ENCODE measurements at regions not wholly inside any gene's neighbourhood (a gene's known extent, or its start where the extent isn't known, plus 50 kb on each side); places are given as distances from the start of the nearest gene placed in this dataset.
A peak's percentile ranks its signal among the peaks of the same experiment; 100 is the strongest.

- Mint-ChIP-seq H3K27ac (no peak overlapping the region), H3K27me3 (no peaks in the 10 kb centered on the region), H3K4me3 (no peak overlapping the region), H3K36me3 (peaks cover 1% of the 10 kb centered on the region), H3K4me1 (peaks cover 22% of the 10 kb centered on the region), H3K9me3 (no peaks in the 10 kb centered on the region)
- DNase-seq: no peak
Measured at GRCh38 chrX:20354505-20354904, 87.8 kb upstream of the RPS6KA3 start.

DNA sequence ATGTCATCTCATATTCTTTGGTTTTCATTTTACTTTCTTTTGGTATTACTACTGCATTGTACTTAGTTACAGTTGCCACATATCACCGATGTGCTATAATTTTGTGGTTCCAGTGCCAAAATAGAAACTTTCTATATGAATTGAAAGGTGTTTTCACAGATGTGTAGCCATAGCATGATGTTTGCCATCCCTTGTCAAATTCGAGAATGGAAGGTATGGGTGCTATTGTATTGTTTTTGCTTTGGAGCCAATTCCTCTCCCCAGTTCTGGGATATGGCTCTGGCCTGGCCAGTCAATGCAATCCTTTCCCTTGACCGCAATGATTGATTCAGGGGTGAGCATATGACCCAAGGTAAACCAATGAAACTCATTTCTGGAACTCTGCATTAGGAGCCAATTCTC lies 86.2 kb upstream of the RPS6KA3 start:
- H3K36me3 Mint-ChIP-seq: peaks cover 1% of the 10 kb centered on the region
- H3K4me1 Mint-ChIP-seq: peaks cover 22% of the 10 kb centered on the region
- DNase-seq: no peak
- H3K27ac Mint-ChIP-seq: peak overlapping the region; percentile 75
- no peaks in the 10 kb centered on the region for H3K9me3 Mint-ChIP-seq
- H3K4me3 Mint-ChIP-seq: no peak overlapping the region
- no peaks in the 10 kb centered on the region for H3K27me3 Mint-ChIP-seq

GRCh38 chrX:20352504-20352903 lies 85.8 kb upstream of the RPS6KA3 start:
- no peaks in the 10 kb centered on the region for H3K9me3 Mint-ChIP-seq
- H3K4me3 Mint-ChIP-seq: no peak overlapping the region
- H3K27ac Mint-ChIP-seq: peak overlapping the region; percentile 75
- peaks cover 22% of the 10 kb centered on the region for H3K4me1 Mint-ChIP-seq
- H3K36me3 Mint-ChIP-seq: peaks cover 1% of the 10 kb centered on the region
- no peak for DNase-seq
- H3K27me3 Mint-ChIP-seq: no peaks in the 10 kb centered on the region

- Mint-ChIP-seq H3K36me3 (peaks cover 1% of the 10 kb centered on the region), H3K9me3 (no peaks in the 10 kb centered on the region), H3K27me3 (no peaks in the 10 kb centered on the region), H3K4me3 (no peak overlapping the region), H3K27ac (no peak overlapping the region), H3K4me1 (peaks cover 22% of the 10 kb centered on the region)
- DNase-seq: no peak
Measured at GRCh38 chrX:20350596-20350995, 83.9 kb upstream of the RPS6KA3 start.

DNA sequence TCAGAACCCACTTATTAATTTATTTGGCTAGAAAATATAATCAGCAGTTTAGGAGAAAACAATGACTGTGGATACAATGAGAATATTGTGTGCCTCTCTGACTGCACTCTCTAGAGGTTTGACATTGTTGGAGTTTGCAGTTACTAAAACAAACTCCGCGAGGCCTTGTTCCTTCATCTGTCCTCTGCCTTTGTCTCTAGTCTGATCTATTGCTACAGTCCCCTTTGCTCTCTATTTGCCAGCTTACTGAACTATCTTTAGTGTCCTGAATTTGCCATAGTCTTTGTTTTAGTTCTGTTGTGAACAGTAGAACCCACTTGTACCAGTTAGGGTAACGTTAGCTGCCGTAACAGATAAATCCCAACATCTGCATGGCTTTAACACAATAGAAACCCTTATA lies 81.4 kb upstream of the RPS6KA3 start:
- H3K4me1 Mint-ChIP-seq: peaks cover 5% of the 10 kb centered on the region

DNA sequence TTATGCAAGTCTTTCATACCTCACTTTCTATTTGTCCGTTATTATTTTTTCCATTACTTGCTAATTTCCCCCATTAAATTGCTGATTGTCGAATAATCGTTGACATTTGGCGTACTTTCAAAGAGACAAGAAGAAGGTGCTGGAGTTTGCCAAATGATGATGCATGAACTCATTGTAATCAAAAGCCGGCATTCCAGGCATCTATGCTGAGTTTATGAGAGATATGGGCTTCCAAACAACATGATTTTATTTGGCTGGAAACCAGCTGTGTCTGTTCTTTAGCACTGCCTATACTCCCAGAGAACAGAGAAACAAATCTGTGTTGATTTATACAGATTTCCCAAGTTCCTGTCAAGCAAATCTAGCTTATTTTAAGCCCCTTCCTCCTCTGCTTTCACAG lies 80.8 kb upstream of the RPS6KA3 start:
- H3K4me3 Mint-ChIP-seq: no peak overlapping the region
- peaks cover under 1% of the 10 kb centered on the region for H3K4me1 Mint-ChIP-seq
- DNase-seq: no peak
- H3K27me3 Mint-ChIP-seq: no peaks in the 10 kb centered on the region
- peaks cover 3% of the 10 kb centered on the region for H3K9me3 Mint-ChIP-seq
- no peak overlapping the region for H3K27ac Mint-ChIP-seq
- H3K36me3 Mint-ChIP-seq: peaks cover 4% of the 10 kb centered on the region

More for the DNA sequence above, 81.4 kb upstream of the RPS6KA3 start:
- Mint-ChIP-seq H3K9me3 (peaks cover 3% of the 10 kb centered on the region), H3K27ac (no peak overlapping the region), H3K36me3 (peaks cover 1% of the 10 kb centered on the region), H3K4me3 (no peak overlapping the region), H3K27me3 (no peaks in the 10 kb centered on the region)
- DNase-seq: no peak

- Mint-ChIP-seq H3K4me3 (no peak overlapping the region), H3K36me3 (no peaks in the 10 kb centered on the region), H3K9me3 (no peaks in the 10 kb centered on the region), H3K4me1 (peaks cover 20% of the 10 kb centered on the region), H3K27ac (no peak overlapping the region), H3K27me3 (no peaks in the 10 kb centered on the region)
- DNase-seq: peak; percentile 25
Measured at GRCh38 chrX:20333672-20334071, 67.0 kb upstream of the RPS6KA3 start.

GRCh38 chrX:20330545-20330944 lies 63.8 kb upstream of the RPS6KA3 start:
- Mint-ChIP-seq H3K4me3 (no peak overlapping the region), H3K27ac (no peak overlapping the region), H3K36me3 (no peaks in the 10 kb centered on the region), H3K27me3 (no peaks in the 10 kb centered on the region), H3K9me3 (no peaks in the 10 kb centered on the region), H3K4me1 (peaks cover 20% of the 10 kb centered on the region)
- DNase-seq: no peak

- no peak for DNase-seq
- Mint-ChIP-seq H3K27me3 (no peaks in the 10 kb centered on the region), H3K4me1 (peaks cover 15% of the 10 kb centered on the region), H3K9me3 (no peaks in the 10 kb centered on the region), H3K4me3 (no peak overlapping the region), H3K36me3 (no peaks in the 10 kb centered on the region), H3K27ac (no peak overlapping the region)
Measured at GRCh38 chrX:20329435-20329834, 62.7 kb upstream of the RPS6KA3 start.

DNA sequence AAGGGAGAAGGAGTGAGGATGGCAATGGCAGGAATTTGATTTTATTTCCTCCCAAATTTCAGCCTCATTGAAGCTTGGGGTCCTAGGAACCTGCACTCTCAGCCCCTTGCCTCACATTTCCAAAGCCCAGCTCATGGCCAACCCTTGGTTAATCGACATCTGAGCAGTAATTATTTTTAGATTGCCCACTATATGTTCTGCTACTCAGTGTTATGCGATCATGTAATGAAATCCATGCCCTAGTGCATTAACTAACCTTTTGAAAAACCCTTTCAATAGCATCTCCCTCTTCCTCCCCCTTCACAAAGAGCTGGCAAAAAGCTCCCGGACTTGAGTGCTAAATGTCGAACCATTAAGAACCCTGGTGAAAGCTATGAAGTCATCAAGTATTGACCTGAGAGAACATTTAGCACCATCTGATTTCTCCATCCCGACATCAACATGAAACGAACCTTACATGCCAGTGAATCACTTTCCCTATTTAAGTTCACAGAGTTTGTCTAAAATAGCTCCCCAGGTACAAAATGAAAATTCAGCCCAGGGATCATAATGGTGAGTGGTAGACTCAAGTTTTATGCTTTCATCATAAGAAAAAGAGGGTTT lies 59.2 kb upstream of the RPS6KA3 start:
- Mint-ChIP-seq H3K9me3 (no peaks in the 10 kb centered on the region), H3K27me3 (no peaks in the 10 kb centered on the region), H3K4me1 (peaks cover 15% of the 10 kb centered on the region), H3K4me3 (no peak overlapping the region), H3K36me3 (no peaks in the 10 kb centered on the region), H3K27ac (no peak overlapping the region)
- DNase-seq: no peak

GRCh38 chrX:20322887-20323286 lies 56.2 kb upstream of the RPS6KA3 start:
- peaks cover 22% of the 10 kb centered on the region for H3K4me1 Mint-ChIP-seq
- no peaks in the 10 kb centered on the region for H3K36me3 Mint-ChIP-seq
- DNase-seq: no peak
- no peaks in the 10 kb centered on the region for H3K9me3 Mint-ChIP-seq
- H3K4me3 Mint-ChIP-seq: no peak overlapping the region
- H3K27me3 Mint-ChIP-seq: no peaks in the 10 kb centered on the region
- H3K27ac Mint-ChIP-seq: no peak overlapping the region

DNA sequence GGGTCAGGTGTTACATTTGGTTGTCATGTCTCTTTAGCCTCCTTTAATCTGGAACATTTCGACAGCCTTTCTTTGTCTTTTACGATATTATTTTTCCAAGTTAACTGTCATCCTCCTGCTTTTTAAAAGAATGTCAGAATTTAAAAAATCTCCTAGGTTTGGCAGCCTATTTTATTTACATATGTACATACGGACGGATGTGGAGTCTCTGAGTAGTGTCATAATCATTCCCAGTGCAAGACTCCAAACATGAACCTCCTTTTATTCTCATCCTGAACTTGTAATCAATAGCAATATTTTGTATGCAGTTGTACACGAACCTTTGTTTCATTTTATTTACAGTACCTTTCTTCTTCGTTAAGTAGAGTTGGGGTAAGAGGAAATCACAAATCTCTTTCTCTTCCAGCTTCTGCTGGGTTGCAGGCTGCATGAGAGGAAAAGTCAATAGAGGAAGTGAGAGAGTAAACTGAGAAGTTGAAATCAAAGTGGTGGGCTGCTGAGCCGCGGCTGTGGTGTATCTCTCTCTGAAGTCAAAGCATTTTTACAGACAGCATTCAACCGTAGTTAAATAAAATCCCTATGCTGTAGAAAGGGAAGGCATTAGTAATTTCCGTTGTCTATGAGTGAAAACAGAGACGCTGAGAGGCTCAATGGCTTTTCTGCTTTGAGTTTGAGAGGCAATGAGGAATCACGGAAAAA lies 53.9 kb upstream of the RPS6KA3 start:
- peaks cover 26% of the 10 kb centered on the region for H3K4me1 Mint-ChIP-seq
- no peaks in the 10 kb centered on the region for H3K9me3 Mint-ChIP-seq
- H3K36me3 Mint-ChIP-seq: no peaks in the 10 kb centered on the region
- no peaks in the 10 kb centered on the region for H3K27me3 Mint-ChIP-seq
- H3K4me3 Mint-ChIP-seq: peak overlapping the region; percentile 46
- H3K27ac Mint-ChIP-seq: peak overlapping the region; percentile 14
- no peak for DNase-seq

DNA sequence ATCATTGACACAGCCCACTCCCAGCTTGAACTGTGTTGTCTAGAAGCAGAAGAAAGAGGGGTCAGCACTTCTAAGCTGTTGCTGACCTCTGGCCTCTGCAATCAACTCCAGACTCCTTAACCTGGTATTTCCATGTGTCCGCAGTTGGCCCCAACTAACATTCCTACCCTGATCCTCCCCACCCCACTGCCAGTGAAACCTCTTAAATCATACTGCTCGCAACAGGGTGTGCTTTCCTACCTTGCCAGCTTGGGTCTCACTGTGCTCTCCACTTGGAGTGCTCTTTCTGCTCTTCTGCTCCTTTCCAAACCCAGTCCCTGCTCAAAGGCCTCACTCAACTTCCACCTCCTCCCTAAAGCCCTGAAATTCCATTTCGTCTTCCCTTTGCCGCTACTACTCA lies 52.3 kb upstream of the RPS6KA3 start:
- H3K9me3 Mint-ChIP-seq: no peaks in the 10 kb centered on the region
- no peak for DNase-seq
- H3K27me3 Mint-ChIP-seq: no peaks in the 10 kb centered on the region
- no peak overlapping the region for H3K27ac Mint-ChIP-seq
- no peak overlapping the region for H3K4me3 Mint-ChIP-seq
- H3K36me3 Mint-ChIP-seq: no peaks in the 10 kb centered on the region
- H3K4me1 Mint-ChIP-seq: peaks cover 30% of the 10 kb centered on the region

DNA sequence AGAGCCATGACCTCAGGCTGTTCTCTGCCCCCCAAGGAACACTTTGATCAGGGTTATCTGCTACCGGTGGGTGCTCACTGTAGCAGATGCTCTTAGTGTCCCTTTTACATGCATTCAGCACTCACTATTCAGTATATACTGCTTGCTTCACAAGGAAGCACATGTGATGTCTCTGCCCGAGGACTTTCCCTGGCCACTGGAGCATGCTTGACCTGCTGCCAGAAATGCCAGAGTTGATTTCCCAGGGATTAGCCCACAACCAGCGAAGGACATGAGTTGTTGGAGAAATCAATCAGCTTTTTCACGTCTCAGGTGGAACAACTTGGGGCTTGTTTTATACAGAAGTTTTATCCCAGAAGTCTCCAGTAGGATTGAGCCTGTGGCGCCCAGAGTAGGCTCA lies 51.2 kb upstream of the RPS6KA3 start:
- Mint-ChIP-seq H3K27me3 (no peaks in the 10 kb centered on the region), H3K27ac (no peak overlapping the region), H3K9me3 (no peaks in the 10 kb centered on the region), H3K36me3 (no peaks in the 10 kb centered on the region), H3K4me1 (peaks cover 28% of the 10 kb centered on the region), H3K4me3 (no peak overlapping the region)
- no peak for DNase-seq

All from activated naive CD8-positive, alpha-beta T cell treated with anti-CD3 and anti-CD28 coated beads for 36 hours (primary cell).